HUDEP-2 (cell line): ENCODE measurements at regions not wholly inside any gene's neighbourhood (a gene's known extent, or its start where the extent isn't known, plus 50 kb on each side); places are given as distances from the start of the nearest gene placed in this dataset.

Experiments used
- DNase-seq, 76 experiments: peaks; one replicate each; lab custom pipeline; 2025; ENCODE audit not compliant: unreplicated experiment in 76 of 76; lab: John Stamatoyannopoulos, UW

- no peak for DNase-seq
These were observed 576.8 kb downstream of the QKI start for GRCh38 chr6:163991321-163991720.

GRCh38 chr6:163986313-163986712 lies 571.8 kb downstream of the QKI start:
- DNase-seq = no peak

- DNase-seq = peak in 1 of 76 experiments; percentile 15
These were observed 571.2 kb downstream of the QKI start for GRCh38 chr6:163985710-163986109.

- no peak for DNase-seq
These were observed 570.5 kb downstream of the QKI start for GRCh38 chr6:163985040-163985439.

DNA sequence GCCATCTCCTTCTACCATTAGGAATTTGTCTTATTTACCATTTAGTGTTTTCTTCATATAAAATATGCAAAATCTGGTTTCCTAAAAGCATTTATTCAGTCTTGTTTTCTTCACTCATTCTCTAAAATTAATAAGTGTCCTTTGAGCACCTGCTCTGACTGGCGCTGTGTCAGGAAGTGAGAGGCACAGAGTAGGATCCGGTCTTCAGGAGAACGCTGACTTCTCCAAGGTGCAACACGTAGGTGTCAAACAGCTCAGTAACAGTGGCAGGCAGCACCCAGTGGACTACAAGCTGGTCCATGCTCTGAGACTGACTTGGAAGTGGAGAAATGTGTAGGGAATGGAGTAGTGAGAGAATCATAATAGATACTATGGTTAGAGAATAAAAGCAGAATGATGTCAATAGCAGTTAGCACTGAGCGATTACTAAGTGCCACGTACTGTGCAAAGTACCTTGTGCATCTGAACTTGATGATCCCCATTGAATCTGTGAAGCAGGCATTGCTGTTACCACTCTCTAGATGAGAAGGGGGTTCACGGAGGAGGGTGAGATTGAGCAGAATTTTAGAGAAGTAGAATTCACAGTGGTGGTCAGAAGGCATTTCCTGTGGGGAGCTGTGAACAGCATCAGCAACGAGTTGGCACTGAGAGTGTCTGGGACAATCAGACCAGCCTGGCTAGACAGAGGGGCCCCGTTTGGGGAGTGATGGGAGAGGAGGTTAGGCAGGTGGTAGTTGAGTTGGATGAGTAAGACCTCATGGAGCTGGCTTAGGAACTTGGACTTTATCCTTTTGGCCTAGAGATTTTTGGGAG lies 569.8 kb downstream of the QKI start:
- DNase-seq = no peak

DNA sequence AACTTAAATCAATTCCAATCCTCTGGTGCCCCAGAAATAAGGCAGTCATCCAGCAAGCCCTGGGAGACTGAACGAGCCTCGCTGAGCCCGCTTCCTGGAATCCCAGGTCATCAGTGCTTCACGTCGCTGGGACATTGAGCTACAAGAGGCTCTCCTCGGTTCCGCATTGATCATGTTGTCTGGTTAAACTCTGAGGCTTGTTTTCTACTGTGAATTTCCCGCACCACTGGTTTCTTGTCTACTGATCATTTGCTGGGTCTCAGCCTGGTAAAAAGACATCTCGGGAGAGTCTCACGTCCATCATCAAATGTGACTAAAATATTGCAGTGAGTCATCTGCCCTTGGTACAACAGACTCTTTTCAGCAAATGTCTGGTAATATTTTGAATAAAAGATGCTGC lies 569.2 kb downstream of the QKI start:
- DNase-seq = no peak

DNA sequence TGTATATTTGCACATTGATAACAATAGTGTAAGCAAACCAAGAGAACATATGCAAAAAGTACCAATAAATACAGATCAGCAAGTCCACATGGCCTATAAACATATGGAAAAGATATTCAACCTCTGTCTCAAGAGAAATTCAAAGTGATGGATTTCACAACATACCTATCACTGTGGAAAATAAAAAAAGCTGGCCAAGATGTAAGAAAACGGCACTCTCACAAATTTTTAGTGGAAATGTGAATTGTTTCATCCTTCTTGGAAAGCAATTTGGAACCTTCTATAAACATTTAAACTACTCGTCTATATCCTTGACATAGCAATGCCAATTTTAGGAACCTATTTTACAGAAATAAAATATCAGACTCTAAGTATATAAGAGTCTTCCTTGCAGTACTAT lies 559.8 kb downstream of the QKI start:
- DNase-seq = no peak

DNA sequence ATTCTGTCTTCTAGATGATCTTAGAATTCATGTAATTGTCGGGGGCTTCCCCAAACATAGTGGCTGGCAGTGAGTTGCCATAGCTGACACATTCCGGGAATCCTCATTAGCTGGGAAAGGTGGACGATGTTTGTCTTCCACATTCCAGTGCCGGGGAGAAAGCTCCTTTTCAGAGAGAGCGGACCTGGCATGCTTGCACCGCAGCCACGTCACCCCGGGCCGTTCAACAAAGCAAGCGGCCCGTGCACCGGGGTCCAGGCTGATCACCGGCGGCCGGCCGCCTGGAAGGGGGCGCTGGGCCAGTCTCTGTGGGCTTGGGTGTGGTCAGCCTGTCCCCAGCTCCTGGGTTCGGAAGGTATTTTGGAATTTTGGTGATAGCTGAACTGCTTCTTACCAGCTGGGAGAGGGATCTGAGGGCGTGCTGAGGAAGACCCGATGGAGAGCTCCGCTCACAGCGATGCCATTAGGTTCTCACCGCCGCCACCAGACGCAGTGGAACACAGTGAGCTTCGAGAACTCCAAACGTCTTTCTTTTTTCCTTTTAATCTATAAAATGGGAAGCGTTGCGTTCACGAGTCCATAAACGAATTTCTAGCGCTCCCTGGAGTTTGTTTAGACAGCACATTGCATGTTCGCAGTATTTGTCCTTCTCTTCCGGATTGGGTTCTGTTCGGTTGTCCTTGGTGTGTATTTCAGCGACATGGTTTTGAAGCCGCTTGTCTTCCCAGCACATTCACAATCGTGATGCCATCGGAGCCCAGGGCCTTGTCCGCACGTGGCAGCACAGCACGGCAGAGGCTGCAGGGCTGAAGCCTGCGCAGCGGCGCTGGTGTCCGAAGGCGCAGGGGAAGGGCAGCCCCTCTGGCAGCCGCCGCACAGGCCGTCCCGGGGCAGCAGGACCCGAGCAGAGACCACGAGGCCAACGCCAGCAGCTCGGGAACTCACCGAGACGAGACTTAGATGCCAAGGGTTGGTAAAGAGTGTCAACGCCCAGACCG lies 557.6 kb downstream of the QKI start:
- no peak for DNase-seq

DNA sequence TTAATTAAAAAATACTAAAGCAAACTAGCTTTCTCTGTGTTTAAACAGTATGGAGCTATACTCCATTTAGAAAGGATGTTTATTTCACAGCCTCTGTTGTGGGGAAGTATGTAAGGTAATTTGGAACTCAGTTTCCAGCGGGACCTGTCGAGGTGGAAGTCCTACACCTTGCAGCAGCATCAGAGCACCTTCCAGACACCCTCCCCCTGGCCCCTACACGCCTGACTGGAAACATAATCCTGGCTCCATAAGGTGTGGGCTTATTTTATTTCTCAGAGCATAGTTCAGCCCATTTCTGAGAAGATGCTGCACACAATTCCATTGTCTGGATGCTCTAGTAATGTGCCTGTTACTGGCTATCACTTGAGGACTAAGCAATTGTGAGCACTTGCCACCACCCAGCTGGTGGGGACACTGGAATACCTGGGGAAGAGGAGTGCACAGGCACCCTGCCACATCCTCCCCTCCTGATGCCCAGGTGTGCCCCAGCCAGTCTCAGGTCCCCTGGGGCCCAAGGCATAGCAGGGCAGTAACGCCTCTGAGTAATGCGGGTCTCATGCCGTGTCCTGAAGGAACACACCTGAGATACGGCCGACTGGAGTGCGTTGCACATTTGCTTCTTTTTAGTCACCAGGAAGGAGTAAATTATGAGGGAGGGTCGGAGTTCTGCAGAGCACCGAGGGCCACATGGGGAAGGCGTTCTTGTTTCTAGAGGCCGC lies 556.5 kb downstream of the QKI start:
- DNase-seq = no peak

DNA sequence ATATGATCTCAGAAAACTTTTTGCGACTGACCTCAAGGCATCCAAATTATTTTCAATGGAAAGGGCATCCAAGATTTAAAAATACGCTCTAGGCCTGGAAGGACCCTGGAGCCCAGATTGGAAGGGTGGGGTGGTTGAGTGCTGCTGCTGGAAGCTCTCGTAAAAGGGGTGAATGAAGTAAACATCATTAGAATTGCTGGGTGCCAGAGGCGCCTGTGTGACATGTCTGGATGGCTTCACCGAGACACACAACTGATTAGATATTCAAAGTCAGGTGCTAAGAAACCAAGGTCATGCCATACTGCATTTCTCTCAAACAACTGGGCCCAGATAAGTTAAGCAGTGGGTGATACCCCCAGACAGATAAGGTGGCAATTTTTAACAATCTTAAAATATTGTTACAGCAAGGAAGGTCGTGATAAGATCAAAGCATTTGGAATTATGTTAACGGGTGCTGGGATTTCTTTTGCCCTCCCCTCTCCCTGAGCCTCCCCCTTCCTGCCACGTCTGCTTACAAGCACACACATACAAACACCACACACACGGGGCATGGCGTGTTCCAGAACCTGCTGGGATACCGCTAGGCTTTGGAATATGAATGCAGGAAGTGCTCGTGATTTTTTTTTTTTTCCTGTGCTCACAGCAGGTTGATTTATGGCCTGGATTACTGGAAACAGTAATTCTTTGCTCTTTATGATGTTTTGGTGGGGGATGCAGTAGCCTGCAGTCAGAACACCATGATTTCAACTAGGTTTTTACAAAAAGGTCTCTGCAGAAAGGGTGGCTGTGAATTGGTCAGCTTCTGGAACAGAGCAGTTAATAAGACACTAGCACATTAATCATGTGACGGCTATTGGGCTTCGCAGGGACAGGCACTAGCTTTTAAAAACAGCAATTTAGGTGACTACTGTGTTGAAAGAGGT lies 551.2 kb downstream of the QKI start:
- DNase-seq = no peak

- DNase-seq = no peak
These were observed 550.3 kb downstream of the QKI start for GRCh38 chr6:163964789-163965188.

DNA sequence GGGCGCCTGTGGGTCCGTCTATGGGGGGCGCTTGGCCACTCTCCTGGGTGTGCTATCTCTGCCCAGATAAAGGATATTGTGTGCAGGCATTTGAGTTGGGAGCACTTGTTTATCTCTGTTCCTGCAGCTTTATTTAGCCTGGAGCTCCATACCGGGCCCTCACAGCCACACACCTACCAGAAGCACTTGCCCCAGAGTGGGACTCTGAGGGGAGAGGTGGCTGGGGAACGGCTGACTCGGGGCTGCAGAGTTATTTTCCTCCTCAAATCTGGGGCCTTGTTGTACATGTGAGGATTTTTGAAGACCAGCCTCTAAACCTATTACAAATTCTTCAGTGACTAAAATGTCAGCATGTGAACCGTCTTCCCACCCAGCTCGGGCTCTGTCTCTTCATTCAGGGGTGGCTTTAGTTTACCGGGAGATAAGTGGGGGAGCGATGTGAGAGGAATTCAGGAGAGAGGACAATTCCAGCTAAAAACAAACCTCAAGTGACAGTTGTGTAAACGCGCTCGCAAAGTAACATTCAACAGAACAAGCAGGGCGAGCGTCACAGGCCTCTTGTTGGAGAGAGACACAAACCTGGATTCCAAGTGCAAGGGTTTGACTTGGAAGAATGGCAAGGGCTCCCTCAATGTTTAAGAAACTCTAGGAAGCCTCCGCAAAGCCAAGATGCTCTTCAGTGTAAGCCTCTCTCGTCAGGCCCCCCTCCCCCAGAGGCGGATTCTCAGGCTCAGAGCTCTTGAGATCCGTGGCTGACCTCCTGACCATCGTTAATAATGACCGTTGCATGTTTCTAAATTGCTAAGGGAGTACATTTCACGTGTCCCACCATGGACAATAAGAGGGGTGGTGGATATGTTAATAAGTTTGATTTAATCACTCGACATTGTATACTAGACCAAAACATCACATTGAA lies 548.9 kb downstream of the QKI start:
- no peak for DNase-seq

GRCh38 chr6:163962627-163963117 lies 548.2 kb downstream of the QKI start:
- DNase-seq = no peak

GRCh38 chr6:163960128-163960527 lies 545.6 kb downstream of the QKI start:
- no peak for DNase-seq

DNA sequence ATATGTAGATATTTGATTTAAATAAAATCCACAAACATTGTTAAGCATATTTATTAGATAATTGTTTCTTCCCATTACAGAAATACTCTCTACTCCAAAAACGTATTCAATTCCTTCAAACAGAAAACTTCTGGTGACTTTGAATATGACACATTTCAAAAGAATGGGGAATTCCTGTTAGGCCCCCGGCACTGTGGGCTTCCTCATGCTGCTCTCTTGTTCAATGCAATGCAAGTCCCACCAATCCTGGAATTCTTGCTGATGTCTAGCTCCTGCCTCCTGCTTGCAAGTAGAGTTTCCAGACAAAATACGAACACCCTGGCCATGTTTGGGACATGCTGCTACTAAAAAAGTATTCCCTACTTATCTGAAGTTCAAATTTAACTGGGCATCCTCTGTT lies 544.1 kb downstream of the QKI start:
- DNase-seq = no peak

DNA sequence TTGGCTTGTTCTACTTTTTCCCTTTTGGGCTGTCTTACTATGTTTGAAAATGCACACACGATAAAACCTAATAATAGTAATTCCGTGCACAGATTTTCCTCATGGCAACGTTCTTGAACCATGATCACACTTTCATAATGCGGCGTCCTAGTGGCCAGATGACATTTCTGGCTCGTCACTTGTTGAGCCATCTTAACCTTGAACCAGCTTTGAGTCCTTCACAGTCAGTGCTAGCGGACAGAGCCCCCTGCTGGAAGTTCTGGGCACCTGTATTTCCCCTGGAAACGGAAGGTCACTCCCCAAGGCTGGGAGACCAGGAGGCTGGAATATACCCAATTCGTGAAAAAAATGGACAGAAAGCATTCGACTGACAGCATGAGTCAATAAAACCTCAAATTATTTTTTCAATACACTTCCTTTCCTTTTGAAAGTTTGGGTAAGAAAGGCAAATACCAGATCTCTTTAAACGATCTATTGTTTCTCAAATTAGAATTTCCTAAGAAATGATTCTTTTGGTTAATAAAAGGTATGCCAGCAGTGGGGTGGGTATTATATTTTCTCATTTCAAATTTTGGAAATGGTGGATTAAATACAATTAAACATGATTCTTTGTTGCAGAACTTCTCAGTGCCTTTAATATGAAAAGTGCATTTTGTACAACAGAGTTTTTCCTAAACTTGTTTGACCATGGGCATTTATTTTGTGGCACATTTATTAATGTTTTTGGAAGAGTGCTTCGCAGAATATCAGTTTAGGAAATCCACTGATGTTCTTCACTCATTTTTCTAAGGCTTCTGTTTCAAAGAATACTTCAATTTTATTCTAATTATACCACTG lies 542.3 kb downstream of the QKI start:
- DNase-seq = peak in 72 of 76 experiments; percentile 12 to 90 (median 68)

DNA sequence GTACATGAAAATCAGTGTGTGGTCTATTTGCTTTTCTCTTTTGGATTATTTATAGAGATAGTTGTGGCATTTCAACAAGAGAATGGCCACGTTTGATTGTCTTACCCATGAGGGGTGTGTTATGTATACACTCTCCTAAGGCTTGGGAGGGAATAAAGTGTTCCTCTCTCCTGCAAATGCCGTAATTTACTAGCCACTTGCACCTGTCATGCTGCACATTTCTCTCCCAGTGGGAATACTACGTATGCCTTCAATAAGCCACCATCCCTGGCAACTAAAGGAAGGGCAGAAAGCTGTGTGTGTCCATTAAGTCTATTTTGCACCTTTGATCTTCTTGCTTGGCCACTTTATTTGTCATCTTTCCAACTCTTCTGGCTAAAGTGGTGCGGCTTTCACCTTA lies 541.2 kb downstream of the QKI start:
- no peak for DNase-seq

- DNase-seq = no peak
These were observed 540.6 kb downstream of the QKI start for GRCh38 chr6:163955096-163955495.
